ENCODE measurements at regions not wholly inside any gene's neighbourhood (a gene's known extent, or its start where the extent isn't known, plus 50 kb on each side); places are given as distances from the start of the nearest gene placed in this dataset.

GRCh38 chr5:28576022-28576421, 1537.6 kb upstream of the CDH9 start:
- Histone ChIP-seq H3K4me3 (no peak overlapping the region), H3K27ac (no peak overlapping the region), H3K4me1 (replicated peaks in 1 of 2) (no peaks in the 10 kb centered on the region)
- in situ Hi-C loops (cut with MboI; ENCODE audit: low pct_unique_long_range_greater_than_20kb in 2 of 9, low sequenced_read_pairs in 9 of 9, unreplicated experiment in 9 of 9) = no loop called here
- no peak for ATAC-seq (replicated peaks in 6 of 8)
- 13 to 73% (median 63%) methylated on average over 1 to 2 of the region's 2 CpGs; no CpG with 5 or more reads in 3 of the 10 experiments for WGBS, 10 experiments

GRCh38 chr5:28575368-28575767, 1537.0 kb upstream of the CDH9 start:
- no peak overlapping the region for H3K4me3 ChIP-seq
- H3K27ac ChIP-seq = no peak overlapping the region
- 90 to 100% (median 99%) methylated on average over 1 to 6 of the region's 7 CpGs; no CpG with 5 or more reads in 6 of the 10 experiments for WGBS, 10 experiments
- in situ Hi-C loops (cut with MboI; ENCODE audit: low pct_unique_long_range_greater_than_20kb in 2 of 9, low sequenced_read_pairs in 9 of 9, unreplicated experiment in 9 of 9) = no loop called here
- no peak for ATAC-seq (replicated peaks in 6 of 8)
- no peaks in the 10 kb centered on the region for H3K4me1 ChIP-seq (replicated peaks in 1 of 2)

- Histone ChIP-seq H3K27ac (no peak overlapping the region), H3K4me3 (no peak overlapping the region), H3K4me1 (replicated peaks in 1 of 2) (no peaks in the 10 kb centered on the region)
- WGBS, 10 experiments = 13 to 100% (median 95%) methylated on average over 1 of the region's 1 CpG
- in situ Hi-C loops (cut with MboI; ENCODE audit: low pct_unique_long_range_greater_than_20kb in 2 of 9, low sequenced_read_pairs in 9 of 9, unreplicated experiment in 9 of 9) = no loop called here
- ATAC-seq (replicated peaks in 6 of 8) = no peak
These were observed 1536.2 kb upstream of the CDH9 start for GRCh38 chr5:28574606-28575005.

GRCh38 chr5:28567048-28567447, 1528.7 kb upstream of the CDH9 start:
- in situ Hi-C loops (cut with MboI; ENCODE audit: low pct_unique_long_range_greater_than_20kb in 2 of 9, low sequenced_read_pairs in 9 of 9, unreplicated experiment in 9 of 9) = no loop called here
- Histone ChIP-seq H3K27ac (no peak overlapping the region), H3K4me1 (replicated peaks in 1 of 2) (no peaks in the 10 kb centered on the region), H3K4me3 (no peak overlapping the region)
- 26 to 99% (median 82%) methylated on average over 2 to 6 of the region's 6 CpGs for WGBS, 10 experiments
- ATAC-seq (replicated peaks in 6 of 8) = no peak

- H3K27ac ChIP-seq = no peak overlapping the region
- in situ Hi-C loops (cut with MboI; ENCODE audit: low pct_unique_long_range_greater_than_20kb in 2 of 9, low sequenced_read_pairs in 9 of 9, unreplicated experiment in 9 of 9) = no loop called here
- ATAC-seq (replicated peaks in 6 of 8) = no peak
- no peak overlapping the region for H3K4me3 ChIP-seq
- no peaks in the 10 kb centered on the region for H3K4me1 ChIP-seq (replicated peaks in 1 of 2)
These were observed 1523.1 kb upstream of the CDH9 start for GRCh38 chr5:28561522-28561921.

GRCh38 chr5:28558196-28558595, 1519.8 kb upstream of the CDH9 start:
- H3K27ac ChIP-seq = no peak overlapping the region
- peak in 4 of 8 experiments; percentile 50 to 83 (median 61) for ATAC-seq (replicated peaks in 6 of 8)
- H3K4me3 ChIP-seq = no peak overlapping the region
- in situ Hi-C loops (cut with MboI; ENCODE audit: low pct_unique_long_range_greater_than_20kb in 2 of 9, low sequenced_read_pairs in 9 of 9, unreplicated experiment in 9 of 9) = no loop called here
- 0 to 80% (median 56%) methylated on average over 1 of the region's 1 CpG; no CpG with 5 or more reads in 5 of the 10 experiments for WGBS, 10 experiments
- no peaks in the 10 kb centered on the region for H3K4me1 ChIP-seq (replicated peaks in 1 of 2)

GRCh38 chr5:28557114-28557513, 1518.7 kb upstream of the CDH9 start:
- in situ Hi-C loops (cut with MboI; ENCODE audit: low pct_unique_long_range_greater_than_20kb in 2 of 9, low sequenced_read_pairs in 9 of 9, unreplicated experiment in 9 of 9) = no loop called here

GRCh38 chr5:28549588-28549987, 1511.2 kb upstream of the CDH9 start:
- in situ Hi-C loops (cut with MboI; ENCODE audit: low pct_unique_long_range_greater_than_20kb in 2 of 9, low sequenced_read_pairs in 9 of 9, unreplicated experiment in 9 of 9) = no loop called here
- 0 to 96% (median 77%) methylated on average over 1 to 2 of the region's 2 CpGs for WGBS, 10 experiments
- Histone ChIP-seq H3K27ac (no peak overlapping the region), H3K4me1 (replicated peaks in 1 of 2) (no peaks in the 10 kb centered on the region), H3K4me3 (no peak overlapping the region)
- ATAC-seq (replicated peaks in 6 of 8) = no peak

More at GRCh38 chr5:28557114-28557513, 1518.7 kb upstream of the CDH9 start:
- no peak overlapping the region for H3K27ac ChIP-seq
- no peak for ATAC-seq (replicated peaks in 6 of 8)
- H3K4me1 ChIP-seq (replicated peaks in 1 of 2) = no peaks in the 10 kb centered on the region
- no peak overlapping the region for H3K4me3 ChIP-seq

GRCh38 chr5:28548856-28549255, 1510.5 kb upstream of the CDH9 start:
- WGBS, 10 experiments = 0 to 100% (median 43%) methylated on average over 1 of the region's 1 CpG; no CpG with 5 or more reads in 2 of the 10 experiments
- H3K4me1 ChIP-seq (replicated peaks in 1 of 2) = no peaks in the 10 kb centered on the region
- peak in 1 of 8 experiments; percentile 37 for ATAC-seq (replicated peaks in 6 of 8)
- in situ Hi-C loops (cut with MboI; ENCODE audit: low pct_unique_long_range_greater_than_20kb in 2 of 9, low sequenced_read_pairs in 9 of 9, unreplicated experiment in 9 of 9) = no loop called here
- no peak overlapping the region for H3K27ac ChIP-seq
- H3K4me3 ChIP-seq = no peak overlapping the region

GRCh38 chr5:28544501-28544900, 1506.1 kb upstream of the CDH9 start:
- Histone ChIP-seq H3K27ac (no peak overlapping the region), H3K4me3 (no peak overlapping the region), H3K4me1 (replicated peaks in 1 of 2) (no peaks in the 10 kb centered on the region)
- no peak for ATAC-seq (replicated peaks in 6 of 8)
- in situ Hi-C loops (cut with MboI; ENCODE audit: low pct_unique_long_range_greater_than_20kb in 2 of 9, low sequenced_read_pairs in 9 of 9, unreplicated experiment in 9 of 9) = no loop called here

GRCh38 chr5:28543473-28544098, 1505.2 kb upstream of the CDH9 start:
- in situ Hi-C loops (cut with MboI; ENCODE audit: low pct_unique_long_range_greater_than_20kb in 2 of 9, low sequenced_read_pairs in 9 of 9, unreplicated experiment in 9 of 9) = no loop called here
- H3K27ac ChIP-seq = no peak overlapping the region
- ATAC-seq (replicated peaks in 6 of 8) = peak in 3 of 8 experiments; percentile 20 to 70 (median 66)
- H3K4me1 ChIP-seq (replicated peaks in 1 of 2) = no peaks in the 10 kb centered on the region
- no peak overlapping the region for H3K4me3 ChIP-seq

- in situ Hi-C loops (cut with MboI; ENCODE audit: low pct_unique_long_range_greater_than_20kb in 2 of 9, low sequenced_read_pairs in 9 of 9, unreplicated experiment in 9 of 9) = no loop called here
- Histone ChIP-seq H3K4me3 (no peak overlapping the region), H3K27ac (no peak overlapping the region), H3K4me1 (replicated peaks in 1 of 2) (no peaks in the 10 kb centered on the region)
- peak in 3 of 8 experiments; percentile 29 to 71 (median 59) for ATAC-seq (replicated peaks in 6 of 8)
- 0 to 100% (median 67%) methylated on average over 1 to 3 of the region's 3 CpGs; no CpG with 5 or more reads in 2 of the 10 experiments for WGBS, 10 experiments
These were observed 1504.6 kb upstream of the CDH9 start for GRCh38 chr5:28542987-28543386.

GRCh38 chr5:28523888-28524635, 1485.7 kb upstream of the CDH9 start:
- Histone ChIP-seq H3K27ac (peak overlapping the region; percentile 61 to 76), H3K4me1 (replicated peaks in 1 of 2) (peaks cover 12 to 13% of the 10 kb centered on the region in 2 donors), H3K4me3 (peak overlapping the region in 3 of 5 donors; percentile 17 to 29 (median 18))
- in situ Hi-C loops (cut with MboI; ENCODE audit: low pct_unique_long_range_greater_than_20kb in 2 of 9, low sequenced_read_pairs in 9 of 9, unreplicated experiment in 9 of 9) = no loop called here
- ATAC-seq (replicated peaks in 6 of 8) = peak; percentile 59 to 96 (median 88)
- 0 to 50% (median 19%) methylated on average over 1 to 4 of the region's 4 CpGs; no CpG with 5 or more reads in 1 of the 10 experiments for WGBS, 10 experiments

GRCh38 chr5:28523416-28523815, 1485.0 kb upstream of the CDH9 start:
- Histone ChIP-seq H3K27ac (peak overlapping the region in 1 of 2 donors; percentile 76), H3K4me3 (no peak overlapping the region), H3K4me1 (replicated peaks in 1 of 2) (peaks cover 12 to 13% of the 10 kb centered on the region in 2 donors)
- peak in 1 of 8 experiments; percentile 25 for ATAC-seq (replicated peaks in 6 of 8)
- WGBS, 10 experiments = 9 to 100% (median 71%) methylated on average over 1 of the region's 1 CpG; no CpG with 5 or more reads in 1 of the 10 experiments
- in situ Hi-C loops (cut with MboI; ENCODE audit: low pct_unique_long_range_greater_than_20kb in 2 of 9, low sequenced_read_pairs in 9 of 9, unreplicated experiment in 9 of 9) = no loop called here
